ENCODE measurements at regions not wholly inside any gene's neighbourhood (a gene's known extent, or its start where the extent isn't known, plus 50 kb on each side); places are given as distances from the start of the nearest gene placed in this dataset.

- Histone ChIP-seq H3K27ac (ENCODE audit: low read length) (no peak overlapping the region), H3K36me3 (ENCODE audit: control insufficient read depth in 2 of 2, insufficient read depth in 2 of 2, low read length in 2 of 2) (peaks cover 12 to 32% of the 10 kb centered on the region in 2 donors), H3K4me1 (ENCODE audit: control insufficient read depth, insufficient read depth, low read length) (peaks cover 7% of the 10 kb centered on the region), H3K9me3 (ENCODE audit: control insufficient read depth in 2 of 2, low read length in 2 of 2) (no peaks in the 10 kb centered on the region), H3K4me3 (ENCODE audit: low read length in 2 of 2) (no peak overlapping the region), H3K27me3 (ENCODE audit: control insufficient read depth in 1 of 2, insufficient read depth in 2 of 2, low read length in 2 of 2) (no peaks in the 10 kb centered on the region), H3K9ac (ENCODE audit: low read length in 2 of 2) (no peak overlapping the region)
Measured at GRCh38 chr16:31702796-31703195, 170.8 kb upstream of the ZNF267 start.

- no peaks in the 10 kb centered on the region for H3K27me3 ChIP-seq (ENCODE audit: control insufficient read depth in 1 of 2, insufficient read depth in 2 of 2, low read length in 2 of 2)
- no peak overlapping the region for H3K9ac ChIP-seq (ENCODE audit: low read length in 2 of 2)
- peaks cover 7% of the 10 kb centered on the region for H3K4me1 ChIP-seq (ENCODE audit: control insufficient read depth, insufficient read depth, low read length)
- no peaks in the 10 kb centered on the region for H3K9me3 ChIP-seq (ENCODE audit: control insufficient read depth in 2 of 2, low read length in 2 of 2)
- H3K4me3 ChIP-seq (ENCODE audit: low read length in 2 of 2), result no peak overlapping the region
- H3K36me3 ChIP-seq (ENCODE audit: control insufficient read depth in 2 of 2, insufficient read depth in 2 of 2, low read length in 2 of 2), result peaks cover 12 to 39% of the 10 kb centered on the region in 2 donors
- H3K27ac ChIP-seq (ENCODE audit: low read length), result no peak overlapping the region
Measured at GRCh38 chr16:31703526-31704128, 170.0 kb upstream of the ZNF267 start.

GRCh38 chr16:31704138-31704537, 169.5 kb upstream of the ZNF267 start:
- H3K36me3 ChIP-seq (ENCODE audit: control insufficient read depth in 2 of 2, insufficient read depth in 2 of 2, low read length in 2 of 2), result peaks cover 12 to 42% of the 10 kb centered on the region in 2 donors
- H3K27me3 ChIP-seq (ENCODE audit: control insufficient read depth in 1 of 2, insufficient read depth in 2 of 2, low read length in 2 of 2), result no peaks in the 10 kb centered on the region
- no peak overlapping the region for H3K4me3 ChIP-seq (ENCODE audit: low read length in 2 of 2)
- no peaks in the 10 kb centered on the region for H3K9me3 ChIP-seq (ENCODE audit: control insufficient read depth in 2 of 2, low read length in 2 of 2)
- no peak overlapping the region for H3K27ac ChIP-seq (ENCODE audit: low read length)
- H3K9ac ChIP-seq (ENCODE audit: low read length in 2 of 2), result no peak overlapping the region
- peaks cover 7% of the 10 kb centered on the region for H3K4me1 ChIP-seq (ENCODE audit: control insufficient read depth, insufficient read depth, low read length)

GRCh38 chr16:31705371-31705770, 168.2 kb upstream of the ZNF267 start:
- H3K4me3 ChIP-seq (ENCODE audit: low read length in 2 of 2), result no peak overlapping the region
- H3K36me3 ChIP-seq (ENCODE audit: control insufficient read depth in 2 of 2, insufficient read depth in 2 of 2, low read length in 2 of 2), result peaks cover 12 to 42% of the 10 kb centered on the region in 2 donors
- H3K27me3 ChIP-seq (ENCODE audit: control insufficient read depth in 1 of 2, insufficient read depth in 2 of 2, low read length in 2 of 2), result no peaks in the 10 kb centered on the region
- H3K27ac ChIP-seq (ENCODE audit: low read length), result no peak overlapping the region
- H3K4me1 ChIP-seq (ENCODE audit: control insufficient read depth, insufficient read depth, low read length), result peaks cover 5% of the 10 kb centered on the region
- no peaks in the 10 kb centered on the region for H3K9me3 ChIP-seq (ENCODE audit: control insufficient read depth in 2 of 2, low read length in 2 of 2)
- H3K9ac ChIP-seq (ENCODE audit: low read length in 2 of 2), result no peak overlapping the region

- no peaks in the 10 kb centered on the region for H3K27me3 ChIP-seq (ENCODE audit: control insufficient read depth in 1 of 2, insufficient read depth in 2 of 2, low read length in 2 of 2)
- no peak overlapping the region for H3K9ac ChIP-seq (ENCODE audit: low read length in 2 of 2)
- H3K36me3 ChIP-seq (ENCODE audit: control insufficient read depth in 2 of 2, insufficient read depth in 2 of 2, low read length in 2 of 2), result peaks cover 12 to 42% of the 10 kb centered on the region in 2 donors
- H3K4me1 ChIP-seq (ENCODE audit: control insufficient read depth, insufficient read depth, low read length), result no peaks in the 10 kb centered on the region
- H3K27ac ChIP-seq (ENCODE audit: low read length), result no peak overlapping the region
- H3K4me3 ChIP-seq (ENCODE audit: low read length in 2 of 2), result no peak overlapping the region
- no peaks in the 10 kb centered on the region for H3K9me3 ChIP-seq (ENCODE audit: control insufficient read depth in 2 of 2, low read length in 2 of 2)
Measured at GRCh38 chr16:31706318-31706717, 167.3 kb upstream of the ZNF267 start.

GRCh38 chr16:31706925-31707324, 166.7 kb upstream of the ZNF267 start:
- peaks cover 12 to 42% of the 10 kb centered on the region in 2 donors for H3K36me3 ChIP-seq (ENCODE audit: control insufficient read depth in 2 of 2, insufficient read depth in 2 of 2, low read length in 2 of 2)
- no peaks in the 10 kb centered on the region for H3K27me3 ChIP-seq (ENCODE audit: control insufficient read depth in 1 of 2, insufficient read depth in 2 of 2, low read length in 2 of 2)
- H3K4me1 ChIP-seq (ENCODE audit: control insufficient read depth, insufficient read depth, low read length), result no peaks in the 10 kb centered on the region
- H3K27ac ChIP-seq (ENCODE audit: low read length), result no peak overlapping the region
- H3K9ac ChIP-seq (ENCODE audit: low read length in 2 of 2), result no peak overlapping the region
- no peaks in the 10 kb centered on the region for H3K9me3 ChIP-seq (ENCODE audit: control insufficient read depth in 2 of 2, low read length in 2 of 2)
- no peak overlapping the region for H3K4me3 ChIP-seq (ENCODE audit: low read length in 2 of 2)

- peaks cover 12 to 40% of the 10 kb centered on the region in 2 donors for H3K36me3 ChIP-seq (ENCODE audit: control insufficient read depth in 2 of 2, insufficient read depth in 2 of 2, low read length in 2 of 2)
- H3K9me3 ChIP-seq (ENCODE audit: control insufficient read depth in 2 of 2, low read length in 2 of 2), result no peaks in the 10 kb centered on the region
- no peak overlapping the region for H3K27ac ChIP-seq (ENCODE audit: low read length)
- no peaks in the 10 kb centered on the region for H3K27me3 ChIP-seq (ENCODE audit: control insufficient read depth in 1 of 2, insufficient read depth in 2 of 2, low read length in 2 of 2)
- H3K4me1 ChIP-seq (ENCODE audit: control insufficient read depth, insufficient read depth, low read length), result no peaks in the 10 kb centered on the region
- no peak overlapping the region for H3K4me3 ChIP-seq (ENCODE audit: low read length in 2 of 2)
- H3K9ac ChIP-seq (ENCODE audit: low read length in 2 of 2), result no peak overlapping the region
Measured at GRCh38 chr16:31707743-31708335, 165.8 kb upstream of the ZNF267 start.

- peaks cover 12 to 37% of the 10 kb centered on the region in 2 donors for H3K36me3 ChIP-seq (ENCODE audit: control insufficient read depth in 2 of 2, insufficient read depth in 2 of 2, low read length in 2 of 2)
- no peak overlapping the region for H3K9ac ChIP-seq (ENCODE audit: low read length in 2 of 2)
- H3K27ac ChIP-seq (ENCODE audit: low read length), result no peak overlapping the region
- H3K9me3 ChIP-seq (ENCODE audit: control insufficient read depth in 2 of 2, low read length in 2 of 2), result no peaks in the 10 kb centered on the region
- H3K4me1 ChIP-seq (ENCODE audit: control insufficient read depth, insufficient read depth, low read length), result no peaks in the 10 kb centered on the region
- H3K4me3 ChIP-seq (ENCODE audit: low read length in 2 of 2), result no peak overlapping the region
- no peaks in the 10 kb centered on the region for H3K27me3 ChIP-seq (ENCODE audit: control insufficient read depth in 1 of 2, insufficient read depth in 2 of 2, low read length in 2 of 2)
Measured at GRCh38 chr16:31708348-31708747, 165.3 kb upstream of the ZNF267 start.

GRCh38 chr16:31709181-31709580, 164.4 kb upstream of the ZNF267 start:
- H3K9ac ChIP-seq (ENCODE audit: low read length in 2 of 2), result no peak overlapping the region
- H3K27ac ChIP-seq (ENCODE audit: low read length), result no peak overlapping the region
- peaks cover under 1% of the 10 kb centered on the region for H3K4me1 ChIP-seq (ENCODE audit: control insufficient read depth, insufficient read depth, low read length)
- no peaks in the 10 kb centered on the region for H3K9me3 ChIP-seq (ENCODE audit: control insufficient read depth in 2 of 2, low read length in 2 of 2)
- H3K4me3 ChIP-seq (ENCODE audit: low read length in 2 of 2), result no peak overlapping the region
- peaks cover 9 to 29% of the 10 kb centered on the region in 2 donors for H3K36me3 ChIP-seq (ENCODE audit: control insufficient read depth in 2 of 2, insufficient read depth in 2 of 2, low read length in 2 of 2)
- H3K27me3 ChIP-seq (ENCODE audit: control insufficient read depth in 1 of 2, insufficient read depth in 2 of 2, low read length in 2 of 2), result no peaks in the 10 kb centered on the region

GRCh38 chr16:31710134-31710533, 163.5 kb upstream of the ZNF267 start:
- Histone ChIP-seq H3K9ac (ENCODE audit: low read length in 2 of 2) (no peak overlapping the region), H3K9me3 (ENCODE audit: control insufficient read depth in 2 of 2, low read length in 2 of 2) (no peaks in the 10 kb centered on the region), H3K4me1 (ENCODE audit: control insufficient read depth, insufficient read depth, low read length) (peaks cover 6% of the 10 kb centered on the region), H3K36me3 (ENCODE audit: control insufficient read depth in 2 of 2, insufficient read depth in 2 of 2, low read length in 2 of 2) (peaks cover 7 to 25% of the 10 kb centered on the region in 2 donors), H3K4me3 (ENCODE audit: low read length in 2 of 2) (no peak overlapping the region), H3K27me3 (ENCODE audit: control insufficient read depth in 1 of 2, insufficient read depth in 2 of 2, low read length in 2 of 2) (no peaks in the 10 kb centered on the region), H3K27ac (ENCODE audit: low read length) (no peak overlapping the region)

- Histone ChIP-seq H3K4me1 (ENCODE audit: control insufficient read depth, insufficient read depth, low read length) (peaks cover 10% of the 10 kb centered on the region), H3K27ac (ENCODE audit: low read length) (no peak overlapping the region), H3K9me3 (ENCODE audit: control insufficient read depth in 2 of 2, low read length in 2 of 2) (no peaks in the 10 kb centered on the region), H3K9ac (ENCODE audit: low read length in 2 of 2) (no peak overlapping the region), H3K4me3 (ENCODE audit: low read length in 2 of 2) (no peak overlapping the region), H3K27me3 (ENCODE audit: control insufficient read depth in 1 of 2, insufficient read depth in 2 of 2, low read length in 2 of 2) (no peaks in the 10 kb centered on the region), H3K36me3 (ENCODE audit: control insufficient read depth in 2 of 2, insufficient read depth in 2 of 2, low read length in 2 of 2) (peaks cover 3 to 18% of the 10 kb centered on the region in 2 donors)
Measured at GRCh38 chr16:31710880-31711279, 162.7 kb upstream of the ZNF267 start.
